ENCODE measurements at regions not wholly inside any gene's neighbourhood (a gene's known extent, or its start where the extent isn't known, plus 50 kb on each side); places are given as distances from the start of the nearest gene placed in this dataset.

DNA sequence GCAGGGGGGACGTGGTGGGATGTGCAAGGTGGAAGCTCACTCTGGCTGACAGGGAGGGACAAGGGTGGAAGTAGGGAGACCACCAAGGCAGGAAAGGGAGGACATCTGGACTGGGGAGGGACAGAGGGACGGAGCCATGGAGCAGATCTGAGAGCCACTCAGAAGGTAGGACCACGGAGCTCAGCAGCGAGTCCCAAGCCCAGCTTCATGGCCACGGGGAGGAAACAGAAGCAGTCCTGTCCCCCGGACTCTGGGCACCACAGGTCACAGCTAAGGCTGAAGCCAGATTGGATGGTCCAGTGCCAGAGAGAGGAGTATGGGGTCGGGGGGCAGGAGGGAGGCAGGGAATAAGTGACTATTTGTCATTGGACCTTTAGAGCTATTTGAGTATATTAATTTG lies 220.1 kb downstream of the TBC1D2B start:
- TF ChIP-seq EZH2phosphoT487 (IDR thresholded peaks at IDR 0.05; ENCODE audit: low read length) (no peak), CTCF (IDR thresholded peaks at IDR 0.05; ENCODE audit: low read length) (no peak), EZH2 (optimal IDR thresholded peaks at IDR 0.05; ENCODE audit: low read depth, low read length) (no peak)

Data from MM.1S (cell line).